Endothelial cell of umbilical vein (primary cell): ENCODE measurements at regions not wholly inside any gene's neighbourhood (a gene's known extent, or its start where the extent isn't known, plus 50 kb on each side); places are given as distances from the start of the nearest gene placed in this dataset.
"Not testable (repeated sequence)": the region's sequence is repeated elsewhere in the genome, so short reads cannot be mapped to it uniquely, and the experiment has no call there.

Source experiments
- CTCF ChIP-seq, 2 donors: IDR thresholded peaks; 1 replicate in 1 of 2; 2 replicates in 1 of 2; pipeline ENCODE4 v1.5.1; 2011; ENCODE audit warnings: low read length in 2 of 2, mild to moderate bottlenecking in 2 of 2, moderate library complexity in 2 of 2, control low read depth in 1 of 2, inconsistent platforms in 1 of 2, low read depth in 1 of 2; ENCODE audit not compliant: insufficient read depth in 1 of 2; ENCODE audit errors: extremely low read depth in 1 of 2
- EZH2 ChIP-seq: IDR thresholded peaks from 2 replicates; pipeline ENCODE4 v1.6.1; 2012; ENCODE audit warnings: borderline replicate concordance, low read depth, mild to moderate bottlenecking, moderate library complexity, low read length, inconsistent platforms; ENCODE audit not compliant: severe bottlenecking
- FOS ChIP-seq: IDR thresholded peaks from 2 replicates; pipeline ENCODE4 v1.6.1; 2011; ENCODE audit warnings: mild to moderate bottlenecking, low read length, moderate library complexity, borderline replicate concordance; ENCODE audit not compliant: insufficient read depth
- JUN ChIP-seq: IDR thresholded peaks from 2 replicates; pipeline ENCODE4 v1.6.1; 2011; ENCODE audit warnings: borderline replicate concordance, low read depth; ENCODE audit not compliant: insufficient read length, insufficient read depth
- MAX ChIP-seq: IDR thresholded peaks from 2 replicates; pipeline ENCODE4 v1.6.1; 2011; ENCODE audit not compliant: insufficient read depth, insufficient read length
- POLR2A ChIP-seq: IDR thresholded peaks from 2 replicates; pipeline ENCODE4 v1.6.1; 2012; ENCODE audit warnings: low read depth, mild to moderate bottlenecking, control low read depth, low read length
- POLR2AphosphoS5 ChIP-seq: IDR thresholded peaks from 2 replicates; pipeline ENCODE4 v1.6.1; 2012; ENCODE audit warnings: low read depth, mild to moderate bottlenecking, control low read depth, low read length, moderate library complexity; ENCODE audit not compliant: insufficient read depth

- TF ChIP-seq POLR2A; CTCF (IDR thresholded peaks at IDR 0.05; ENCODE audit: extremely low read depth in 1 of 2, insufficient read depth in 1 of 2, low read depth in 1 of 2, low read length in 2 of 2); EZH2; FOS; POLR2AphosphoS5; JUN; MAX: not testable (repeated sequence)
These were observed 1460.3 kb downstream of the RPIA start for GRCh38 chr2:90151805-90152204.
